GM18861 (cell line): ENCODE measurements at regions not wholly inside any gene's neighbourhood (a gene's known extent, or its start where the extent isn't known, plus 50 kb on each side); places are given as distances from the start of the nearest gene placed in this dataset.

Experiments used
- ATAC-seq: cut with Tn5 transposase; IDR thresholded peaks from one replicate; pipeline ENCODE4 v1.9.1; 2021; ENCODE audit not compliant: unreplicated experiment

- no peak for ATAC-seq
These were observed 750.7 kb upstream of the PHF14 start for GRCh38 chr7:10222976-10223375.

- ATAC-seq = no peak
These were observed 748.4 kb upstream of the PHF14 start for GRCh38 chr7:10225275-10225674.

DNA sequence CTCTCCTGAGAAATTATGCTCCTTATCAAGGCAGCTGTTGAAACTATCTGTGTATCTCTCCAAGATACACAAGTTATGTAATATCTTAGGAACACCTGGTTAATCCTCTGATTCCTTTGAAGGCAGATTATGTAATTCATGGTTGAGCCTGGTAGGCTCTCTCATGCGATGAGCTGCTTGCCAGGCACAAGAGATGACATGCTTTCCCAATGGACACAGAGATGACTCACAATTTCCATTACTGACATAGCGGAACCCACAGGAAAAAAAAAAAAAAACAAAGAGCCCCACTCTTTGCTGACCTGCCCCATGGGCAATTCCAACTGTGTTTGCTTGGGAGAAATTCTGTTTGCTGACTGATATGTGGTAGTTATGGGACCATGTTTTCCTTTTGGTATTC is 736.4 kb upstream of the PHF14 start:
- ATAC-seq = no peak

GRCh38 chr7:10238641-10239040 is 735.0 kb upstream of the PHF14 start:
- no peak for ATAC-seq

DNA sequence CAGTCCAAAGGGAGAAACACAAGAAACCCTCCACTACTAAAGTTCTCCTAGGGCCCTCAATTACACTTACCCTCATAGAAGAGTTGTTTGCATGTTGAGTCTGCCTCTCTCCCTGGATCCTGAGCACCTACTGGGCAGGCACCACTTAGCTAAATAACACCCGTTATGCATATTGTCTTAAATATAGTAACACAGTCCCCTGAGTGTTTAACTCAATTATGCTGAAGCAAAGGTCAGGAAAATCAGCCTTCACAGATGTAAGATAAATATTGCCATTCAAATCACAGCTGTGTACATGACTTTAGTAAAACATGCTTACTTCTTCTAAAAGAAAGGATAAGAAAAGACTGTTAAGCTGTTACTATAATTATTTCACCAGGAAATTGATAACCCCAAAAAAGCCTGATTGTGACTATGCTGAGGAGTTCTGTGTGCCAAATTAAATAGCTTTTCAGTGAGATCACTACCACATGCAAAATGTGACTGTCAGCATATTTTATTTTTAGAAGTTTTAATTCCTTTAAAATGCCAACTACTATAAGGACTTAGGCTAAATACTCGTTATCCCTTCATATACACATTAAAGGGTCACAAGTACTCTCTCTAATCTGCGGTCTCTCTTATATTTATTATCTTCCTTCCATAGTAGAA is 733.9 kb upstream of the PHF14 start:
- ATAC-seq = no peak

DNA sequence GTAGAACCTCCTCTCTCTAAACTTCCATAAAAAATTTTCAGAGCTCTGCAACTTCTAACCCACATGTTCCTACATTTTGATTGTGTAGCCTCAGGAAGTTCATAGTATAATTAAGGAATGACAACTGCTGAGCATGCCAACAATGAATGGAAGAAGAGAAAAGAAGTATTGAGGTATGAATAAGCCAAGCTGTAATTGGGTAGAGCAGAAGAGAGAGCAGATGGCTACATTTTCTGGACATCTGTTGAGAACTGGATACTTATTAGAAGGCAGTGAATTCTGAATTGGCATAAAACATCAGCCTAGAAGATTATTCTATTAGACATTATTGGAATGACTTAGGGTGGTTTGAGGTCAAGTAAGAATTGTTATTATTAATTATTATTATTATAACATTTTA is 728.3 kb upstream of the PHF14 start:
- no peak for ATAC-seq

DNA sequence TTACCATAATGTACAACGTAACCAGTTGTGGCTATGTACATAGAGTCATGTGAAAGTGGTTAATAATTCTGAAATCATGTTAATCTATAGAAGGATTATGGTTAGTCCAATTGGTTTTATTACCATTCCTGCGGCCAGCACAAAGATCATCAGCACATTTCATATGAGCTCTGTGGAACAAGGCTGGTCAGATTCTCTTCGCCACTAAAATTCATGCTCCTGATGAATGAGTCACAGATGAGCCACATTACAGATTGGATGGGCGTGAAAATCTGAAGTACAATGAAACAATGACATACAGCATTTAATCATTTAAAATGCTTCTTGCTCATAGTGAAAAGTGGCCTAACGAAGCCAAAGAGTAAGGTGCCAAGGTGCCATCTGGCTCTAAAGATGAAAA is 716.2 kb upstream of the PHF14 start:
- no peak for ATAC-seq

DNA sequence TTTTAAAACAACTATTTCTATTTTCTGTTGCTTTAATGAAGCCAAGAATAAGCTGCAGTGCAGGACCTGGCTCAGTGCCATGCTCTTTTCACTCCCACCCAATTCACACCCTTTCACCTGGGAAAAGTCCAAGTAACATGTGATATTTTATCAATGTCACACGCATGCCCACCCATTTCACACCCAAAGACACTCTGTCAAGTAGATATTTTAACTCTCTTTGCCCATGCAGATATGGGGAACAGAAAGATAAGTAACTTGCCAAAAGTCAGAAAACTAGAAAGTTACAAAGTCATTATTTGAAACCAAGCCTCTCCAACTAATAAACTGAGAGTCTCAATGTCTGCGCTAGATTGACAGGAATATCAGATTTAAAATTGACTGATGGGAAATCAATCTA is 706.7 kb upstream of the PHF14 start:
- no peak for ATAC-seq

DNA sequence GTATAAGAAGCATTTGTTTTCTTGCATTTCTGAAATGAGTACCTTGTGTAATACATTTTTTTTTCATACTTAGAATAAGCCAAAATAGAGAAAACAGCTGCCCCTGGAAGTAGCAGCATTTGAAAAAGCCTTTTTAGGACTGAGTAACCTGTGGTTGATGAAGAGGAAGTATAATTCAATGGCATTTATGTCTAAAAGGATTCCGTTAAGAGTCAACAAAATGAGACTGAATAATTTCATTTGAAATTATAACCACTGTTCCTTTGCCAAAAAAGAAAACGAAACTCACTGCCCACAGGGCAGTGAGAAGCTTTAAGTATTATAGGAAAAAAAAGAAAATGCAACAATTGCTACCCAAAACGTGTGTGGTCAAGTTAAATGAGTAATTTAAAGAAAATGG is 705.6 kb upstream of the PHF14 start:
- ATAC-seq = no peak

- no peak for ATAC-seq
These were observed 690.8 kb upstream of the PHF14 start for GRCh38 chr7:10282909-10283308.

- no peak for ATAC-seq
These were observed 689.7 kb upstream of the PHF14 start for GRCh38 chr7:10284001-10284400.

DNA sequence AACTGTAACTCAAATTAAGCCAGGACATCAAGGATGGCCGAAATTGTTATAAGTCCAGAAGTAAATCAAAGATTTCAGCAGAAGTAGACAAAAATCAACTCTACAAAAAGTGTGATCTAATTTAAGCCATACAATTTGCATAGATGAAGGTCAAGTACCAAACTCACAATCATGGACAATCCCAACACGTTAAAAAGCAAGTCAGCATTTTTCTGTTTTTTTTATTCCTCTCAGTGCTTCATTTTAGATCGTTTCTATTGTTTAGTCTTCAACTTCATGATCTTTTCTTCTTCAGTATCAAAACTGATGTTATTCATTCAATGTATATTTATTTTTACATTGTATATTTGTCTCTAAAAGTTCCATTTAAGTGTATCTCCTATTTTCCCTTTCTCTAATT is 674.3 kb upstream of the PHF14 start:
- no peak for ATAC-seq

- ATAC-seq = no peak
These were observed 673.1 kb upstream of the PHF14 start for GRCh38 chr7:10300577-10300976.

DNA sequence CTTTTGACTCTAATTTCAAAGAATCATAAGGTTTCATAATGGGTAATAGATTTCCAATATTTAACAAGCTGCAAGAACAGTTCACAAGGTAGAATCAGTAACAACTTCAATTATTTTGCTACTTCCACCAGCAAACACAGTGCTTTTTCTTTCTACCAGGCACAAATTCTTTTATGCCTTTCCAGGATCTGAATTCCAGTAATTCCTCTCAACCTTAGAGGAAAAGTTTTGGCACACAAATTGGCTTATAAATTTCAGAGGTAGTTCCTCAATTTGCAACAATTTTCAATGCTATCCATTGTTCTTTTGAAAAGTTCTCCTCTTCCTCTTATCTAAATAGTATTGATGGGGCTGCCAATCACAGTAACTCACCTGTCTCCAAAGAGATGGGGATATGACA is 665.4 kb upstream of the PHF14 start:
- no peak for ATAC-seq

GRCh38 chr7:10312942-10313341 is 660.7 kb upstream of the PHF14 start:
- no peak for ATAC-seq

- no peak for ATAC-seq
These were observed 657.8 kb upstream of the PHF14 start for GRCh38 chr7:10315881-10316280.

- ATAC-seq = no peak
These were observed 657.2 kb upstream of the PHF14 start for GRCh38 chr7:10316488-10316887.

- no peak for ATAC-seq
These were observed 648.3 kb upstream of the PHF14 start for GRCh38 chr7:10325395-10325794.

- ATAC-seq = no peak
These were observed 630.6 kb upstream of the PHF14 start for GRCh38 chr7:10343108-10343507.

DNA sequence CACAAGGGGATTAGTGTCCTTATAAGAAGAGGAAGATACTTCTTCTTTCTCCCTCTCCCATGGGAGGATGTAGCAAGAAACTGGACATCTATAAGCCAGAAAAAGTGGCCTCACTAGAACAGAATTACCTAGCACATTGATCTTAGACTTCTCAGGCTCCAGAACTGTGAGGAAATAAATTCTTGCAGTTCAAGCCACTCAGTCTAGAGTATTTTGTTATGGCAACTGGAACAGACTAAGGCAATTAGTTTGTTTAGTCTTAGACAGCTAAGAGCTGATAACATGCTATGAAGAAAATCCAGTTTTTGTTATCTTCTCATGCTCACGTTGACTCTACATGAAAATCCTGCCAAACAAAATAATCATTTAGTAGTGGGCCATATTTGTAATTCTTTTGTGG is 627.6 kb upstream of the PHF14 start:
- ATAC-seq = no peak

DNA sequence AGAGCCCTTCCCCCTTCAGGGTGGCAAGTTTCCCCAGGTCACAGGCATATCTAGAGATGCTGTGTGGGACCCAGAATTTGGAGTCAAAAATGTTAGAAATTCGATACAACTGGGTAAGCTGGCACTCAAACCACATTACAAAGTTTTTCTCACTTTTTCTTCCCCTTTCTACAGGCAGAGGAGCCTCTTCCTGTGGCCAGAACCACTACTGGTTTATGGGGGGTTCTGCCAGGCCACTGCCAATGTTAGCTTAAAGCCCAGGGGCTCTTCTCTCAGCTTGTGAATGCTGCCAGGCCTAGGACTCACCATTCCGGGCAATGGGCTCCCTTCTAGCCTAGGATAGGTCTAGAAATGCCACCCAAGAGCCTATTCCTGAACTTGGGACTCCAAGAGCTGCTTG is 617.9 kb upstream of the PHF14 start:
- ATAC-seq = no peak

DNA sequence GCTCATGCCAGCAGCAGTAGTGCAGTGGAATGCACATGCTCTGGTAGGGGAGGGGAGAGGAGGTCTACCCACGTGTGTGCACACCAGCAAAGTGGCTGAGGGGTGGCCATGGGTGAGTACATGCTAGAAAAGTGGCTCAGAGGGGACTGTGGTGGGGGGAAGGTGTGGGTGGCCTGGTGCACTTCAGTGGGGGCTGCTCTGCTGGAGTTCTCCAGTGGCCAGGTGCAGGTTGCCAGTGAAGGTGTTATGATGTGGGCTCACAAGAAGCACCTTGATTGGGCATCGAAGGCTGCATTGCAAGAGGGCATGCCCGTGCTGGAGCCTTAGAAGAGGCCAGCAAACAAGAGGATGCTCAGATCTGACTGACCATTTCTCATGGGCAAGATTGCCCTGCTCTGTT is 613.6 kb upstream of the PHF14 start:
- ATAC-seq = no peak

GRCh38 chr7:10401793-10402192 is 571.9 kb upstream of the PHF14 start:
- ATAC-seq = no peak
